ENCODE measurements at regions not wholly inside any gene's neighbourhood (a gene's known extent, or its start where the extent isn't known, plus 50 kb on each side); places are given as distances from the start of the nearest gene placed in this dataset.
A peak's percentile ranks its signal among the peaks of the same experiment; 100 is the strongest.
"Not testable (repeated sequence)": the region's sequence is repeated elsewhere in the genome, so short reads cannot be mapped to it uniquely, and the experiment has no call there.

GRCh38 chr2:8312861-8313830 is 368.7 kb upstream of the ID2 start:
- no peak for DNase-seq

- no peak for DNase-seq
These were observed 367.8 kb upstream of the ID2 start for GRCh38 chr2:8314063-8314462.

GRCh38 chr2:8315531-8316165 is 366.2 kb upstream of the ID2 start:
- no peak for DNase-seq

GRCh38 chr2:8316356-8316755 is 365.5 kb upstream of the ID2 start:
- DNase-seq = no peak

GRCh38 chr2:8317418-8317817 is 364.4 kb upstream of the ID2 start:
- DNase-seq = no peak

- no peak for DNase-seq
These were observed 362.6 kb upstream of the ID2 start for GRCh38 chr2:8319219-8319618.

- DNase-seq = no peak
These were observed 361.4 kb upstream of the ID2 start for GRCh38 chr2:8320311-8321066.

- no peak for DNase-seq
These were observed 359.2 kb upstream of the ID2 start for GRCh38 chr2:8322634-8323033.

- peak; percentile 95 for DNase-seq
These were observed 357.5 kb upstream of the ID2 start for GRCh38 chr2:8324164-8324856.

- no peak for DNase-seq
These were observed 357.0 kb upstream of the ID2 start for GRCh38 chr2:8324901-8325300.

- no peak for DNase-seq
These were observed 354.3 kb upstream of the ID2 start for GRCh38 chr2:8327371-8328100.

GRCh38 chr2:8328217-8328616 is 353.6 kb upstream of the ID2 start:
- DNase-seq = no peak

- no peak for DNase-seq
These were observed 351.9 kb upstream of the ID2 start for GRCh38 chr2:8329660-8330622.

GRCh38 chr2:8331068-8331467 is 350.8 kb upstream of the ID2 start:
- no peak for DNase-seq

GRCh38 chr2:8332646-8333045 is 349.2 kb upstream of the ID2 start:
- no peak for DNase-seq

GRCh38 chr2:8333177-8333831 is 348.6 kb upstream of the ID2 start:
- no peak for DNase-seq

- not testable (repeated sequence) for DNase-seq
These were observed 348.0 kb upstream of the ID2 start for GRCh38 chr2:8333832-8334187.

GRCh38 chr2:8334866-8335325 is 347.0 kb upstream of the ID2 start:
- DNase-seq = no peak

GRCh38 chr2:8335801-8336200 is 346.1 kb upstream of the ID2 start:
- DNase-seq = no peak

- no peak for DNase-seq
These were observed 344.5 kb upstream of the ID2 start for GRCh38 chr2:8337321-8337720.

Measured in NCI-H510A treated with DMSO at 0.1 percent for 48 hours (cell line).